IMR-90 (cell line): ENCODE measurements at regions not wholly inside any gene's neighbourhood (a gene's known extent, or its start where the extent isn't known, plus 50 kb on each side); places are given as distances from the start of the nearest gene placed in this dataset.

ENCODE experiments used
- ATAC-seq: fragments of 200-7000 bp; cut with Tn5 transposase; 2 replicates; pipeline ENCODE4 v1.9.1; 2020; ENCODE audit warnings: low read depth, mild to moderate bottlenecking, moderate library complexity
- BruUV-seq: library from RNA; stranded (reverse); fragments of 400-500 nt; replicated peaks from 2 replicates; lab custom pipeline; 2021; lab: Mats Ljungman, UMichigan
- CTCF ChIA-PET: fragments of 300-600 bp; formaldehyde crosslinking; extraction: SDS; loops from one replicate; lab custom pipeline; 2021; ENCODE audit warnings: antibody characterized with exemption; lab: Yijun Ruan, JAX
- POLR2A ChIA-PET: fragments of 300-600 bp; sonication (Branson Sonifier 250); formaldehyde crosslinking; loops from one replicate; lab custom pipeline; 2022; ENCODE audit warnings: antibody characterized with exemption; ENCODE audit not compliant: unreplicated experiment; lab: Charles Lee
- DNase-seq: peaks from one replicate; pipeline ENCODE4 v3.0.0; 2013
- H2AFZ ChIP-seq: replicated peaks from 2 replicates; pipeline ENCODE3; 2013; ENCODE audit warnings: low read length, mild to moderate bottlenecking; ENCODE audit not compliant: poor library complexity
- H2AK5ac ChIP-seq: 2 replicates; pipeline ENCODE4 v1.6.1; 2013; ENCODE audit warnings: low read depth, low read length, inconsistent platforms
- H2AK9ac ChIP-seq: replicated peaks from 2 replicates; pipeline ENCODE3; 2013; ENCODE audit warnings: mild to moderate bottlenecking, low read depth, low read length, moderate library complexity; ENCODE audit not compliant: poor library complexity
- H2BK120ac ChIP-seq: 2 replicates; pipeline ENCODE4 v1.6.1; 2013; ENCODE audit warnings: low read depth, low read length, inconsistent platforms
- H2BK15ac ChIP-seq: 3 replicates; pipeline ENCODE4 v1.6.1; 2013; ENCODE audit warnings: low read depth, low read length, inconsistent platforms
- H2BK20ac ChIP-seq: 2 replicates; pipeline ENCODE4 v1.6.1; 2013; ENCODE audit warnings: low read depth, mild to moderate bottlenecking, inconsistent platforms, low read length, moderate library complexity
- H2BK5ac ChIP-seq: 2 replicates; pipeline ENCODE4 v1.6.1; 2013; ENCODE audit warnings: mild to moderate bottlenecking, low read depth, low read length, inconsistent platforms; ENCODE audit not compliant: poor library complexity, severe bottlenecking
- H3K14ac ChIP-seq: replicated peaks from 2 replicates; pipeline ENCODE4 v1.6.1; 2013; ENCODE audit warnings: low read depth, low read length, inconsistent platforms
- H3K18ac ChIP-seq: 2 replicates; pipeline ENCODE4 v1.6.1; 2013; ENCODE audit warnings: low read depth, low read length, control low read depth
- H3K23ac ChIP-seq: 2 replicates; pipeline ENCODE4 v1.6.1; 2013; ENCODE audit warnings: low read depth, low read length, inconsistent platforms
- H3K27ac ChIP-seq: 2 replicates; pipeline ENCODE4 v1.5.1; 2013; ENCODE audit warnings: mild to moderate bottlenecking, control low read depth, low read length; ENCODE audit not compliant: insufficient read depth
- H3K27me3 ChIP-seq: 2 replicates; pipeline ENCODE4 v1.6.1; 2013; ENCODE audit warnings: low read length; ENCODE audit not compliant: control insufficient read depth, insufficient read depth
- H3K36me3 ChIP-seq: 2 replicates; pipeline ENCODE4 v1.6.1; 2013; ENCODE audit warnings: low read length, mixed read lengths; ENCODE audit not compliant: control insufficient read depth, insufficient read depth
- H3K4ac ChIP-seq: 2 replicates; pipeline ENCODE4 v1.6.1; 2013; ENCODE audit warnings: low read depth, low read length, inconsistent platforms
- H3K4me1 ChIP-seq: 2 replicates; pipeline ENCODE4 v1.6.1; 2013; ENCODE audit warnings: low read length, mixed read lengths; ENCODE audit not compliant: control insufficient read depth, insufficient read depth
- H3K4me2 ChIP-seq: 2 replicates; pipeline ENCODE4 v1.6.1; 2013; ENCODE audit warnings: low read depth, mild to moderate bottlenecking, control low read depth, low read length, moderate library complexity
- H3K4me3 ChIP-seq: 2 replicates; pipeline ENCODE4 v1.5.1; 2013; ENCODE audit warnings: low read depth, mild to moderate bottlenecking, control low read depth, low read length, moderate library complexity; ENCODE audit not compliant: insufficient read depth
- H3K56ac ChIP-seq: 2 replicates; pipeline ENCODE4 v1.6.1; 2013; ENCODE audit warnings: low read length, inconsistent platforms; ENCODE audit not compliant: insufficient read depth; ENCODE audit errors: extremely low read depth
- H3K79me1 ChIP-seq, 2 experiments: 2 replicates each; pipeline ENCODE4 v1.6.1; 2013; ENCODE audit warnings: low read length in 2 of 2, inconsistent platforms in 1 of 2, low read depth in 1 of 2
- H3K9ac ChIP-seq: 2 replicates; pipeline ENCODE4 v1.6.1; 2013; ENCODE audit warnings: low read depth, low read length, control low read depth
- H3K9me1 ChIP-seq: 2 replicates; pipeline ENCODE4 v1.6.1; 2013; ENCODE audit warnings: low read length, inconsistent platforms; ENCODE audit not compliant: insufficient read depth
- H3K9me3 ChIP-seq: 2 replicates; pipeline ENCODE4 v1.6.1; 2013; ENCODE audit warnings: low read length; ENCODE audit not compliant: control insufficient read depth, insufficient read depth
- H4K20me1 ChIP-seq: 2 replicates; pipeline ENCODE4 v1.6.1; 2013; ENCODE audit warnings: low read length, inconsistent platforms; ENCODE audit not compliant: insufficient read depth
- H4K5ac ChIP-seq: 2 replicates; pipeline ENCODE4 v1.6.1; 2013; ENCODE audit warnings: mild to moderate bottlenecking, low read depth, low read length, control low read depth
- H4K8ac ChIP-seq, 2 experiments: 2 replicates each; pipeline ENCODE4 v1.6.1; 2013; ENCODE audit warnings: low read depth in 2 of 2, low read length in 2 of 2, control low read depth in 1 of 2, inconsistent platforms in 1 of 2
- H4K91ac ChIP-seq: 2 replicates; pipeline ENCODE4 v1.6.1; 2013; ENCODE audit warnings: low read depth, low read length, inconsistent platforms; ENCODE audit not compliant: insufficient read depth
- BHLHE40 ChIP-seq: fragments of 150-350 bp; IDR thresholded peaks from 2 replicates; pipeline ENCODE4 v1.6.1; 2016; ENCODE audit warnings: mild to moderate bottlenecking, low read depth, low read length
- CEBPB ChIP-seq: IDR thresholded peaks from 2 replicates; pipeline ENCODE4 v1.6.1; 2012; ENCODE audit warnings: low read depth, low read length, improper control_type of control experiment
- CHD1 ChIP-seq: IDR thresholded peaks from 2 replicates; pipeline ENCODE4 v1.6.1; 2012; ENCODE audit warnings: low read depth, low read length, improper control_type of control experiment
- FOS ChIP-seq: fragments of 150-350 bp; IDR thresholded peaks from 2 replicates; pipeline ENCODE4 v1.6.1; 2016; ENCODE audit warnings: low read depth, low read length
- MAFK ChIP-seq: IDR thresholded peaks from 2 replicates; pipeline ENCODE4 v1.6.1; 2012; ENCODE audit warnings: low read depth, low read length, improper control_type of control experiment
- MAZ ChIP-seq: IDR thresholded peaks from 2 replicates; pipeline ENCODE4 v1.6.1; 2012; ENCODE audit warnings: low read depth, mild to moderate bottlenecking, low read length, improper control_type of control experiment, moderate library complexity, borderline replicate concordance
- MXI1 ChIP-seq: IDR thresholded peaks from 2 replicates; pipeline ENCODE4 v1.6.1; 2012; ENCODE audit warnings: low read depth, mild to moderate bottlenecking, low read length, moderate library complexity, borderline replicate concordance
- NFE2L2 ChIP-seq: fragments of 150-350 bp; IDR thresholded peaks from 2 replicates; pipeline ENCODE4 v1.6.1; 2016; ENCODE audit warnings: low read depth, mild to moderate bottlenecking, low read length
- POLR2A ChIP-seq: IDR thresholded peaks from 2 replicates; pipeline ENCODE4 v1.6.1; 2012; ENCODE audit warnings: mild to moderate bottlenecking, low read depth, low read length
- RAD21 ChIP-seq: IDR thresholded peaks from 2 replicates; pipeline ENCODE4 v1.6.1; 2012; ENCODE audit warnings: low read length, improper control_type of control experiment
- RCOR1 ChIP-seq: IDR thresholded peaks from 2 replicates; pipeline ENCODE4 v1.6.1; 2012; ENCODE audit warnings: mild to moderate bottlenecking, low read length, improper control_type of control experiment; ENCODE audit not compliant: insufficient replicate concordance
- RFX5 ChIP-seq: IDR thresholded peaks from 2 replicates; pipeline ENCODE4 v1.8.0; 2012; ENCODE audit warnings: low read depth, mild to moderate bottlenecking, low read length, moderate library complexity
- SMC3 ChIP-seq: fragments of 150-350 bp; IDR thresholded peaks from 2 replicates; pipeline ENCODE4 v1.6.1; 2016; ENCODE audit warnings: low read depth, mild to moderate bottlenecking, antibody characterized with exemption, low read length, moderate library complexity
- WGBS, 2 experiments: methylation state at CpG; one replicate each; pipeline versions ENCODE4 v1.1.5 to v1.1.7; 2013; ENCODE audit warnings: missing lambda C conversion rate in 2 of 2; ENCODE audit not compliant: insufficient read length in 1 of 2; ENCODE audit errors: extremely low coverage in 2 of 2; 5-methylcytosine and 5-hydroxymethylcytosine counted together
- dilution Hi-C: fragments of 300-500 bp; cut with HindIII; formaldehyde crosslinking; loops from one replicate; pipeline ENCODE4 v1.14.3; 2018; ENCODE audit warnings: low sequenced_read_pairs; ENCODE audit not compliant: unreplicated experiment
- in situ Hi-C: fragments of 300-500 bp; cut with MboI; formaldehyde crosslinking; loops from 3 replicates; pipeline ENCODE4 v1.14.3; 2019; ENCODE audit warnings: low sequenced_read_pairs, inconsistent platforms, mixed read lengths
- intact Hi-C: fragments of 100-400 bp; cut with micrococcal nuclease; formaldehyde crosslinking; loops from 2 replicates; pipeline ENCODE4 v1.10.0; 2022
- TF ChIP-seq, protein P1 (sequence below): fragments of 150-350 bp; IDR thresholded peaks from 2 replicates; pipeline ENCODE4 v1.6.1; 2017; ENCODE audit warnings: mild to moderate bottlenecking, antibody characterized with exemption, low read length, low read depth
- TF ChIP-seq, protein P2 (sequence below): fragments of 150-350 bp; IDR thresholded peaks from 2 replicates; pipeline ENCODE4 v1.6.1; 2016; ENCODE audit warnings: low read depth, mild to moderate bottlenecking, low read length, moderate library complexity, borderline replicate concordance
- TF ChIP-seq, protein P3 (sequence below): conservative IDR thresholded peaks from 2 replicates; pipeline ENCODE4 v1.5.1; 2012; ENCODE audit warnings: mild to moderate bottlenecking, low read depth, low read length, improper control_type of control experiment

DNA sequence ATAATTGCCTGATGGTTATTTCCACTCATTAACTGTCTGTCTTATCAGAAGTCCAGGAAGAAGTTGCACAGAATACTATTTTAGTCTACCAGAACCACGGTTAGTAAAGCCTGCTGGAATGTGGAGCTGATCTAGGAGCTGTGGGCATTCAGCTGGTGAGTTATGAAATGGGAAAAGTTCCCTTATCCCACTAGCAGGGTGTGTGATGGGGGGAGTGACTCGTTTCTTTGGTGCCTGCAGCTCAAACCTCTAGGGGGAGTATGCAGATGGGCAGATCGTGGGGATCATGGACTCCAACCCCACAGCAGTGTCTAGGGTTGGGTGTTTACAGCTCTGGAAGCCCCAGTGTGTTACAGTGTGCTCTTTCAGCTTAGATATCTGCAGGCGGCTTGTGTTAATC lies 305.7 kb upstream of the BOD1L1 start:
- Histone ChIP-seq H2BK5ac (peak overlapping the region; percentile 40), H4K5ac (peak overlapping the region; percentile 80; the same call in 1 of the 2 replicates), H2BK20ac (no peak overlapping the region; the same call in 1 of the 2 replicates), H3K23ac (no peak overlapping the region), H3K27ac (no peak overlapping the region), H2AFZ (peak overlapping the region; percentile 16), H3K27me3 (no peaks in the 10 kb centered on the region), H2AK5ac (no peak overlapping the region), H3K14ac (no peak overlapping the region), H4K8ac (0 out of 4 replicates have a peak overlapping the region, but pooled peaks of 1 of the 2 experiments have one; percentile 1), H3K79me1 (no peaks in the 10 kb centered on the region), H2BK120ac (no peak overlapping the region; the same call in 1 of the 2 replicates), H3K4me3 (no peak overlapping the region), H3K56ac (no peak overlapping the region), H3K4ac (no peak overlapping the region; the same call in 1 of the 2 replicates), H2BK15ac (no peak overlapping the region), H3K18ac (peak overlapping the region; percentile 87; the same call in 1 of the 2 replicates), H3K36me3 (no peaks in the 10 kb centered on the region), H3K4me2 (no peak overlapping the region), H3K9ac (no peak overlapping the region), H2AK9ac (no peak overlapping the region), H4K91ac (no peak overlapping the region), H4K20me1 (no peaks in the 10 kb centered on the region), H3K9me3 (peaks cover 3% of the 10 kb centered on the region), H3K4me1 (peaks cover 6% of the 10 kb centered on the region), H3K9me1 (no peaks in the 10 kb centered on the region)
- peak; percentile 36; the same call in 1 of the 2 replicates for TF ChIP-seq RAD21
- TF ChIP-seq RCOR1, result no peak
- TF ChIP-seq POLR2A, result no peak
- no peak for TF ChIP-seq FOS
- TF ChIP-seq MAFK, result no peak
- TF ChIP-seq MXI1, result no peak
- TF ChIP-seq, protein P1, sequence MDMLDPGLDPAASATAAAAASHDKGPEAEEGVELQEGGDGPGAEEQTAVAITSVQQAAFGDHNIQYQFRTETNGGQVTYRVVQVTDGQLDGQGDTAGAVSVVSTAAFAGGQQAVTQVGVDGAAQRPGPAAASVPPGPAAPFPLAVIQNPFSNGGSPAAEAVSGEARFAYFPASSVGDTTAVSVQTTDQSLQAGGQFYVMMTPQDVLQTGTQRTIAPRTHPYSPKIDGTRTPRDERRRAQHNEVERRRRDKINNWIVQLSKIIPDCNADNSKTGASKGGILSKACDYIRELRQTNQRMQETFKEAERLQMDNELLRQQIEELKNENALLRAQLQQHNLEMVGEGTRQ, result no peak
- 0 out of 2 replicates have a peak, but pooled peaks have one; percentile 4 for TF ChIP-seq SMC3
- peak; percentile 31; the same call in 1 of the 2 replicates for TF ChIP-seq CEBPB
- TF ChIP-seq NFE2L2, result no peak
- no peak for TF ChIP-seq CHD1
- TF ChIP-seq MAZ, result 0 out of 2 replicates have a peak, but pooled peaks have one; percentile 32
- TF ChIP-seq, protein P2, sequence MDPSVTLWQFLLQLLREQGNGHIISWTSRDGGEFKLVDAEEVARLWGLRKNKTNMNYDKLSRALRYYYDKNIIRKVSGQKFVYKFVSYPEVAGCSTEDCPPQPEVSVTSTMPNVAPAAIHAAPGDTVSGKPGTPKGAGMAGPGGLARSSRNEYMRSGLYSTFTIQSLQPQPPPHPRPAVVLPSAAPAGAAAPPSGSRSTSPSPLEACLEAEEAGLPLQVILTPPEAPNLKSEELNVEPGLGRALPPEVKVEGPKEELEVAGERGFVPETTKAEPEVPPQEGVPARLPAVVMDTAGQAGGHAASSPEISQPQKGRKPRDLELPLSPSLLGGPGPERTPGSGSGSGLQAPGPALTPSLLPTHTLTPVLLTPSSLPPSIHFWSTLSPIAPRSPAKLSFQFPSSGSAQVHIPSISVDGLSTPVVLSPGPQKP, result no peak
- TF ChIP-seq RFX5, result no peak
- TF ChIP-seq, protein P3, sequence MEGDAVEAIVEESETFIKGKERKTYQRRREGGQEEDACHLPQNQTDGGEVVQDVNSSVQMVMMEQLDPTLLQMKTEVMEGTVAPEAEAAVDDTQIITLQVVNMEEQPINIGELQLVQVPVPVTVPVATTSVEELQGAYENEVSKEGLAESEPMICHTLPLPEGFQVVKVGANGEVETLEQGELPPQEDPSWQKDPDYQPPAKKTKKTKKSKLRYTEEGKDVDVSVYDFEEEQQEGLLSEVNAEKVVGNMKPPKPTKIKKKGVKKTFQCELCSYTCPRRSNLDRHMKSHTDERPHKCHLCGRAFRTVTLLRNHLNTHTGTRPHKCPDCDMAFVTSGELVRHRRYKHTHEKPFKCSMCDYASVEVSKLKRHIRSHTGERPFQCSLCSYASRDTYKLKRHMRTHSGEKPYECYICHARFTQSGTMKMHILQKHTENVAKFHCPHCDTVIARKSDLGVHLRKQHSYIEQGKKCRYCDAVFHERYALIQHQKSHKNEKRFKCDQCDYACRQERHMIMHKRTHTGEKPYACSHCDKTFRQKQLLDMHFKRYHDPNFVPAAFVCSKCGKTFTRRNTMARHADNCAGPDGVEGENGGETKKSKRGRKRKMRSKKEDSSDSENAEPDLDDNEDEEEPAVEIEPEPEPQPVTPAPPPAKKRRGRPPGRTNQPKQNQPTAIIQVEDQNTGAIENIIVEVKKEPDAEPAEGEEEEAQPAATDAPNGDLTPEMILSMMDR, result peak; percentile 41
- TF ChIP-seq BHLHE40, result no peak
- DNase-seq (peak; percentile 77), ATAC-seq (peak; percentile 82)
- intact Hi-C loops (no loop called here), in situ Hi-C loops (no loop called here), dilution Hi-C loops (no loop called here)
- ChIA-PET CTCF (no interaction called here), POLR2A (no interaction called here)
- no CpG with 5 or more reads among the region's 4 CpGs for WGBS, 2 experiments
- no TSS peak for BruUV-seq
